Gastrocnemius medialis (tissue), 4 donors: ENCODE measurements at regions not wholly inside any gene's neighbourhood (a gene's known extent, or its start where the extent isn't known, plus 50 kb on each side); places are given as distances from the start of the nearest gene placed in this dataset.

Experiments
- POLR2A ChIP-seq, 2 donors: fragments of 450-650 bp; IDR thresholded peaks; one replicate each; pipeline ENCODE4 v1.6.1; 2017; ENCODE audit warnings: antibody characterized with exemption in 2 of 2, mild to moderate bottlenecking in 2 of 2, moderate library complexity in 2 of 2
- TF ChIP-seq, protein P1 (sequence below), 5 experiments: fragments of 450-650 bp in 3 of 5; fragments of 200-600 bp in 2 of 5; sonication (generic) in 2 of 5; IDR thresholded peaks in 4 of 5; conservative IDR thresholded peaks in 1 of 5; 1 replicate in 4 of 5; 2 replicates in 1 of 5; pipeline ENCODE4 v1.5.1; 2016 to 2019; ENCODE audit warnings: antibody characterized with exemption in 5 of 5, mild to moderate bottlenecking in 3 of 5, moderate library complexity in 3 of 5

DNA sequence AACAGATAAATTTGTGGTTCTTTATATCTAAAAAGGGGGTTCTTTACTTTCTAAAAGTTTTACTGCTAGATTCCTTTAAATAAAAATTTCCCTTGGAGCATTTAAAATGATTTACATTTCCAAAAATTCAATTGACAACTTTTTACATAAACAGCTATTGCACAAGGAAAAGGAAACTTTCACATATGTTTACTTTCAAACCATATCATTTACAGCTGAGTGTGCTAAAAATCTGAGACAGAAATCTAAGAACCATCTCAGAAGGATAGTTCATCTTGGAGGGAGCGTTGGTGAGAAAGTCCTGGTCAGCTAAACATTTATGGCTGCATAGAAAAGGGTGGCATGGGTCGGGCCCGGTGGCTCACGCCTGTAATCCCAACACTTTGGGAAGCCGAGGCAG lies 235.4 kb downstream of the DTWD2 start:
- TF ChIP-seq, protein P1, sequence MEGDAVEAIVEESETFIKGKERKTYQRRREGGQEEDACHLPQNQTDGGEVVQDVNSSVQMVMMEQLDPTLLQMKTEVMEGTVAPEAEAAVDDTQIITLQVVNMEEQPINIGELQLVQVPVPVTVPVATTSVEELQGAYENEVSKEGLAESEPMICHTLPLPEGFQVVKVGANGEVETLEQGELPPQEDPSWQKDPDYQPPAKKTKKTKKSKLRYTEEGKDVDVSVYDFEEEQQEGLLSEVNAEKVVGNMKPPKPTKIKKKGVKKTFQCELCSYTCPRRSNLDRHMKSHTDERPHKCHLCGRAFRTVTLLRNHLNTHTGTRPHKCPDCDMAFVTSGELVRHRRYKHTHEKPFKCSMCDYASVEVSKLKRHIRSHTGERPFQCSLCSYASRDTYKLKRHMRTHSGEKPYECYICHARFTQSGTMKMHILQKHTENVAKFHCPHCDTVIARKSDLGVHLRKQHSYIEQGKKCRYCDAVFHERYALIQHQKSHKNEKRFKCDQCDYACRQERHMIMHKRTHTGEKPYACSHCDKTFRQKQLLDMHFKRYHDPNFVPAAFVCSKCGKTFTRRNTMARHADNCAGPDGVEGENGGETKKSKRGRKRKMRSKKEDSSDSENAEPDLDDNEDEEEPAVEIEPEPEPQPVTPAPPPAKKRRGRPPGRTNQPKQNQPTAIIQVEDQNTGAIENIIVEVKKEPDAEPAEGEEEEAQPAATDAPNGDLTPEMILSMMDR (IDR thresholded peaks at IDR 0.05 in 4 of 5, conservative IDR thresholded peaks at IDR 0.05 in 1 of 5) = no peak
- no peak for TF ChIP-seq POLR2A (IDR thresholded peaks at IDR 0.05)
